NB4 (cell line): ENCODE measurements at regions not wholly inside any gene's neighbourhood (a gene's known extent, or its start where the extent isn't known, plus 50 kb on each side); places are given as distances from the start of the nearest gene placed in this dataset.

ENCODE experiments used
- MAX ChIP-seq: IDR thresholded peaks from 2 replicates; pipeline ENCODE4 v1.6.1; 2011; ENCODE audit warnings: low read depth, low read length
- MYC ChIP-seq: IDR thresholded peaks from 2 replicates; pipeline ENCODE4 v1.6.1; 2011; ENCODE audit warnings: low read depth, low read length
- POLR2A ChIP-seq: IDR thresholded peaks from 2 replicates; pipeline ENCODE4 v1.6.1; 2011; ENCODE audit warnings: mild to moderate bottlenecking; ENCODE audit not compliant: insufficient read length; ENCODE audit errors: extremely low read depth
- TF ChIP-seq, protein P1 (sequence below): IDR thresholded peaks from one replicate; pipeline ENCODE4 v1.5.1; 2012; ENCODE audit warnings: low read depth, low read length

DNA sequence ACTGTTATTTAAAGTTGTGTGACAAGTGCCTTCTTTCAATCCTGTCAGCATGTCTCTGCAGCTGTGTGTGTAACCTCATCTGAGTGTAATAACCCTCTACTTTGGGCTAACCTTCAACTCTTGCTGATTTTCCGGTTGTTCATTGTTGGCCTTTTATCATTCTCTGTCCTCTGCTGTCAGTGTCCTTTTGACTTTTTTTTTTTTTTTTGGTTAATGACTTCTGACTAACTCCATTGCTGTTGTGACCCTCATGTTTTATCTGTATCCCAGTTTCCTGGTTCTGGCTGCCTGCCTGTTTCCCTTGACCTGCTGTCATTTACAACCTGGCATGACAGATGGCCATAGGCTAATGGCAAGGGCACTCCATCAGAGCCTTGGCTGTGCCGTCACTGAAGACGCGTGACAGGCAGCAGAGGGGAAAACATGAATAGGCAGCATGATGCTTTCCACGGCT, 145.7 kb upstream of the MAN1A1 start:
- no peak for TF ChIP-seq POLR2A
- no peak for TF ChIP-seq MAX
- TF ChIP-seq, protein P1, sequence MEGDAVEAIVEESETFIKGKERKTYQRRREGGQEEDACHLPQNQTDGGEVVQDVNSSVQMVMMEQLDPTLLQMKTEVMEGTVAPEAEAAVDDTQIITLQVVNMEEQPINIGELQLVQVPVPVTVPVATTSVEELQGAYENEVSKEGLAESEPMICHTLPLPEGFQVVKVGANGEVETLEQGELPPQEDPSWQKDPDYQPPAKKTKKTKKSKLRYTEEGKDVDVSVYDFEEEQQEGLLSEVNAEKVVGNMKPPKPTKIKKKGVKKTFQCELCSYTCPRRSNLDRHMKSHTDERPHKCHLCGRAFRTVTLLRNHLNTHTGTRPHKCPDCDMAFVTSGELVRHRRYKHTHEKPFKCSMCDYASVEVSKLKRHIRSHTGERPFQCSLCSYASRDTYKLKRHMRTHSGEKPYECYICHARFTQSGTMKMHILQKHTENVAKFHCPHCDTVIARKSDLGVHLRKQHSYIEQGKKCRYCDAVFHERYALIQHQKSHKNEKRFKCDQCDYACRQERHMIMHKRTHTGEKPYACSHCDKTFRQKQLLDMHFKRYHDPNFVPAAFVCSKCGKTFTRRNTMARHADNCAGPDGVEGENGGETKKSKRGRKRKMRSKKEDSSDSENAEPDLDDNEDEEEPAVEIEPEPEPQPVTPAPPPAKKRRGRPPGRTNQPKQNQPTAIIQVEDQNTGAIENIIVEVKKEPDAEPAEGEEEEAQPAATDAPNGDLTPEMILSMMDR: no peak
- TF ChIP-seq MYC: no peak
